Panc1 (cell line): ENCODE measurements at regions not wholly inside any gene's neighbourhood (a gene's known extent, or its start where the extent isn't known, plus 50 kb on each side); places are given as distances from the start of the nearest gene placed in this dataset.
"Not testable (repeated sequence)": the region's sequence is repeated elsewhere in the genome, so short reads cannot be mapped to it uniquely, and the experiment has no call there.

ENCODE experiments used
- ATAC-seq: fragments of 200-7000 bp; cut with Tn5 transposase; 2 replicates; pipeline ENCODE4 v1.9.1; 2020; ENCODE audit warnings: mild to moderate bottlenecking, moderate library complexity
- BruUV-seq: library from RNA; stranded (reverse); fragments of 400-500 nt; replicated peaks from 2 replicates; lab custom pipeline; 2021; lab: Mats Ljungman, UMichigan
- CTCF ChIA-PET: fragments of 300-600 bp; sonication (Branson Sonifier 250); formaldehyde crosslinking; loops from one replicate; lab custom pipeline; 2022; ENCODE audit warnings: antibody characterized with exemption; lab: Charles Lee
- POLR2A ChIA-PET: fragments of 300-600 bp; sonication (Branson Sonifier 250); formaldehyde crosslinking; loops from one replicate; lab custom pipeline; 2022; ENCODE audit warnings: antibody characterized with exemption; lab: Charles Lee
- DNase-seq: peaks from one replicate; pipeline ENCODE4 v3.0.0-alpha.2; 2010; ENCODE audit warnings: low read depth, low spot score
- H3K27ac ChIP-seq: 2 replicates; pipeline ENCODE4 v1.5.1; 2011; ENCODE audit warnings: mild to moderate bottlenecking, low read length, inconsistent platforms
- H3K27me3 ChIP-seq: fragments of 200-500 bp; sonication (Bioruptor generic); 2 replicates; pipeline ENCODE4 v1.6.0; 2014; ENCODE audit warnings: low read length, inconsistent platforms; ENCODE audit not compliant: control insufficient read depth, insufficient read depth
- H3K36me3 ChIP-seq: fragments of 200-500 bp; sonication (Bioruptor generic); 2 replicates; pipeline ENCODE4 v1.5.1; 2014; ENCODE audit warnings: inconsistent platforms, mild to moderate bottlenecking, low read length, moderate library complexity; ENCODE audit not compliant: control insufficient read depth, insufficient read depth
- H3K4me1 ChIP-seq: 2 replicates; pipeline ENCODE4 v1.5.1; 2011; ENCODE audit warnings: inconsistent platforms, mild to moderate bottlenecking, low read length, moderate library complexity; ENCODE audit not compliant: control insufficient read depth, insufficient read depth
- H3K4me3 ChIP-seq, 2 experiments: 2 replicates each; pipeline ENCODE4 v1.5.1; 2011 to 2012; ENCODE audit warnings: low read depth in 2 of 2, low read length in 2 of 2, mild to moderate bottlenecking in 2 of 2, inconsistent platforms in 1 of 2, moderate library complexity in 1 of 2
- H3K9me3 ChIP-seq: fragments of 200-500 bp; sonication (Bioruptor generic); 2 replicates; pipeline ENCODE4 v1.5.1; 2014; ENCODE audit warnings: low read depth, mild to moderate bottlenecking, inconsistent platforms, low read length, moderate library complexity; ENCODE audit not compliant: control insufficient read depth, insufficient read depth
- CTCF ChIP-seq: fragments of 450-650 bp; IDR thresholded peaks from 2 replicates; pipeline ENCODE4 v1.5.1; 2017; ENCODE audit warnings: mild to moderate bottlenecking
- POLR2AphosphoS5 ChIP-seq: IDR thresholded peaks from 2 replicates; pipeline ENCODE4 v1.6.1; 2012; ENCODE audit warnings: mild to moderate bottlenecking, low read depth, low read length, moderate library complexity
- REST ChIP-seq, 2 experiments: IDR thresholded peaks; 2 replicates each; pipeline ENCODE4 v1.6.1; 2011 to 2012; ENCODE audit warnings: low read depth in 2 of 2, control low read depth in 1 of 2, low read length in 1 of 2, mild to moderate bottlenecking in 1 of 2, moderate library complexity in 1 of 2; ENCODE audit not compliant: insufficient read depth in 1 of 2
- SIN3A ChIP-seq: IDR thresholded peaks from 2 replicates; pipeline ENCODE4 v1.6.1; 2012; ENCODE audit warnings: low read depth, mild to moderate bottlenecking, low read length, moderate library complexity, borderline replicate concordance; ENCODE audit not compliant: insufficient read depth
- TCF7L2 ChIP-seq: IDR thresholded peaks from 2 replicates; pipeline ENCODE4 v1.6.1; 2011; ENCODE audit warnings: mild to moderate bottlenecking, low read depth, low read length, inconsistent platforms
- in situ Hi-C: cut with HindIII; loops from 2 replicates; pipeline ENCODE4 v1.10.0; 2016; ENCODE audit warnings: low sequenced_read_pairs, low pct_unique_long_range_greater_than_20kb
- intact Hi-C: fragments of 100-400 bp; cut with micrococcal nuclease; formaldehyde crosslinking; loops from one replicate; pipeline ENCODE4 v1.10.0; 2022; ENCODE audit not compliant: unreplicated experiment

- Histone ChIP-seq H3K4me3 (no peak overlapping the region), H3K36me3 (no peaks in the 10 kb centered on the region), H3K27ac (no peak overlapping the region), H3K4me1 (no peaks in the 10 kb centered on the region), H3K27me3 (no peaks in the 10 kb centered on the region), H3K9me3 (no peaks in the 10 kb centered on the region)
- DNase-seq: no peak
- intact Hi-C loops (no loop called here), in situ Hi-C loops (no loop called here)
- TF ChIP-seq CTCF: no peak
- no peak for TF ChIP-seq TCF7L2
- TF ChIP-seq SIN3A: no peak
- TF ChIP-seq POLR2AphosphoS5: no peak
- no peak for TF ChIP-seq REST (IDR thresholded peaks at IDR 0.05; ENCODE audit: insufficient read depth in 1 of 2, low read depth in 2 of 2, low read length in 1 of 2)
- no peak for ATAC-seq
- ChIA-PET CTCF (no interaction called here), POLR2A (no interaction called here)
- no TSS peak for BruUV-seq
These were observed 101.2 kb upstream of the DUSP21 start for GRCh38 chrX:44742480-44743155.

GRCh38 chrX:44741859-44742258, 102.0 kb upstream of the DUSP21 start:
- CTCF ChIA-PET, H3K27ac ChIP-seq, intact Hi-C loops: not testable (repeated sequence)

GRCh38 chrX:44741458-44741857, 102.4 kb upstream of the DUSP21 start:
- H3K4me3 ChIP-seq, in situ Hi-C loops, H3K27ac ChIP-seq, ATAC-seq, DNase-seq, H3K27me3 ChIP-seq, H3K36me3 ChIP-seq, intact Hi-C loops, CTCF ChIA-PET, BruUV-seq, H3K4me1 ChIP-seq, H3K9me3 ChIP-seq, POLR2A ChIA-PET: not testable (repeated sequence)

More at GRCh38 chrX:44741859-44742258, 102.0 kb upstream of the DUSP21 start:
- H3K4me1 ChIP-seq, DNase-seq, H3K4me3 ChIP-seq, H3K9me3 ChIP-seq, POLR2A ChIA-PET, BruUV-seq, in situ Hi-C loops, H3K27me3 ChIP-seq, H3K36me3 ChIP-seq, ATAC-seq: not testable (repeated sequence)
